ENCODE measurements at regions not wholly inside any gene's neighbourhood (a gene's known extent, or its start where the extent isn't known, plus 50 kb on each side); places are given as distances from the start of the nearest gene placed in this dataset.

GRCh38 chr13:97875218-97875617, 78.3 kb upstream of the IPO5 start:
- in situ Hi-C loops (cut with HindIII; ENCODE audit: low pct_unique_long_range_greater_than_20kb, low sequenced_read_pairs) = no loop called here
- no peak overlapping the region for H3K27ac ChIP-seq (ENCODE audit: low read length)
- BruUV-seq (replicated peaks) = no TSS peak

GRCh38 chr13:97875911-97876310, 77.6 kb upstream of the IPO5 start:
- Histone ChIP-seq H3K9me3 (ENCODE audit: control insufficient read depth, insufficient read depth, low read depth, low read length) (no peaks in the 10 kb centered on the region), H3K4me3 (ENCODE audit: low read depth in 2 of 2, low read length in 2 of 2) (no peak overlapping the region), H3K36me3 (ENCODE audit: control insufficient read depth, insufficient read depth, low read length) (no peaks in the 10 kb centered on the region), H3K27ac (ENCODE audit: low read length) (no peak overlapping the region), H3K4me1 (ENCODE audit: control insufficient read depth, insufficient read depth, low read length) (no peaks in the 10 kb centered on the region), H3K27me3 (ENCODE audit: control insufficient read depth, insufficient read depth, low read length) (no peaks in the 10 kb centered on the region)
- ATAC-seq = no peak
- BruUV-seq (replicated peaks) = no TSS peak
- TF ChIP-seq REST (IDR thresholded peaks at IDR 0.05; ENCODE audit: insufficient read depth in 1 of 2, low read depth in 2 of 2, low read length in 1 of 2) = no peak
- CTCF ChIA-PET = no interaction called here
- intact Hi-C loops (cut with micrococcal nuclease; ENCODE audit: unreplicated experiment) = no loop called here
- in situ Hi-C loops (cut with HindIII; ENCODE audit: low pct_unique_long_range_greater_than_20kb, low sequenced_read_pairs) = no loop called here
- POLR2A ChIA-PET = no interaction called here
- no peak for DNase-seq (ENCODE audit: low read depth, low spot score)

More at GRCh38 chr13:97875218-97875617, 78.3 kb upstream of the IPO5 start:
- no peak for DNase-seq (ENCODE audit: low read depth, low spot score)
- Histone ChIP-seq H3K36me3 (ENCODE audit: control insufficient read depth, insufficient read depth, low read length) (no peaks in the 10 kb centered on the region), H3K4me1 (ENCODE audit: control insufficient read depth, insufficient read depth, low read length) (no peaks in the 10 kb centered on the region), H3K9me3 (ENCODE audit: control insufficient read depth, insufficient read depth, low read depth, low read length) (no peaks in the 10 kb centered on the region), H3K27me3 (ENCODE audit: control insufficient read depth, insufficient read depth, low read length) (no peaks in the 10 kb centered on the region), H3K4me3 (ENCODE audit: low read depth in 2 of 2, low read length in 2 of 2) (no peak overlapping the region)
- TF ChIP-seq TCF7L2 (IDR thresholded peaks at IDR 0.05; ENCODE audit: low read depth, low read length) = no peak
- no peak for TF ChIP-seq POLR2AphosphoS5 (IDR thresholded peaks at IDR 0.05; ENCODE audit: low read depth, low read length)
- TF ChIP-seq CTCF (IDR thresholded peaks at IDR 0.05) = no peak
- TF ChIP-seq REST (IDR thresholded peaks at IDR 0.05; ENCODE audit: insufficient read depth in 1 of 2, low read depth in 2 of 2, low read length in 1 of 2) = no peak
- no peak for TF ChIP-seq SIN3A (IDR thresholded peaks at IDR 0.05; ENCODE audit: borderline replicate concordance, insufficient read depth, low read depth, low read length)
- no peak for ATAC-seq
- ChIA-PET POLR2A (no interaction called here), CTCF (no interaction called here)
- intact Hi-C loops (cut with micrococcal nuclease; ENCODE audit: unreplicated experiment) = no loop called here
